ENCODE measurements at regions not wholly inside any gene's neighbourhood (a gene's known extent, or its start where the extent isn't known, plus 50 kb on each side); places are given as distances from the start of the nearest gene placed in this dataset.
"Not testable (repeated sequence)": the region's sequence is repeated elsewhere in the genome, so short reads cannot be mapped to it uniquely, and the experiment has no call there.

DNA sequence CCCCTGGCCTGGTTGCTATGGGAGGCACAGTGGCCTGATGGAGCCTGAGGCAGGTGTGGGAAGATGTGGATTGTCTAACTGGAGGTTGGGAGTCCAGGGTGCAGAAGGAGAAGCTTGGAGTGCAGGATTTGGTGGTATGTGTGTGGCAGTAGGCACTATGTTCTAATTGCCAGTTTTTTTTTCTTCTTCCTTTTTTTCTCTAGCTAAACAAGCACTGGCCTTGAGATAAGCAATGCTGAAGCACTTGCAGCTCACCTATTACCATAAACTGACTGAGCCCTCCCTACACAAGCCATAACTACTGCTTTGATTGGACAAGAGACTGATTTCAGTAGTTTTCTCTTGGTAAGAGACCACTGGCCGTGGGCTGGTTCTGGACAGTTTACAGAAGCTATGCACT, 123.6 kb downstream of the PPIAL4A start:
- not testable (repeated sequence) for H3K27me3 ChIP-seq (ENCODE audit: low read depth, low read length); H3K4me3 ChIP-seq (ENCODE audit: low read length); H3K27ac ChIP-seq (ENCODE audit: low read length); H4K20me1 ChIP-seq (ENCODE audit: insufficient read depth, low read length); H3K79me2 ChIP-seq (ENCODE audit: low read length); H3K36me3 ChIP-seq (replicated peaks; ENCODE audit: low read depth, low read length); H3K4me2 ChIP-seq (ENCODE audit: low read length); H3K9ac ChIP-seq (ENCODE audit: low read length); H2AFZ ChIP-seq (ENCODE audit: low read depth, low read length); H3K9me3 ChIP-seq (ENCODE audit: insufficient read depth, low read length); H3K4me1 ChIP-seq (ENCODE audit: low read length)

DNA sequence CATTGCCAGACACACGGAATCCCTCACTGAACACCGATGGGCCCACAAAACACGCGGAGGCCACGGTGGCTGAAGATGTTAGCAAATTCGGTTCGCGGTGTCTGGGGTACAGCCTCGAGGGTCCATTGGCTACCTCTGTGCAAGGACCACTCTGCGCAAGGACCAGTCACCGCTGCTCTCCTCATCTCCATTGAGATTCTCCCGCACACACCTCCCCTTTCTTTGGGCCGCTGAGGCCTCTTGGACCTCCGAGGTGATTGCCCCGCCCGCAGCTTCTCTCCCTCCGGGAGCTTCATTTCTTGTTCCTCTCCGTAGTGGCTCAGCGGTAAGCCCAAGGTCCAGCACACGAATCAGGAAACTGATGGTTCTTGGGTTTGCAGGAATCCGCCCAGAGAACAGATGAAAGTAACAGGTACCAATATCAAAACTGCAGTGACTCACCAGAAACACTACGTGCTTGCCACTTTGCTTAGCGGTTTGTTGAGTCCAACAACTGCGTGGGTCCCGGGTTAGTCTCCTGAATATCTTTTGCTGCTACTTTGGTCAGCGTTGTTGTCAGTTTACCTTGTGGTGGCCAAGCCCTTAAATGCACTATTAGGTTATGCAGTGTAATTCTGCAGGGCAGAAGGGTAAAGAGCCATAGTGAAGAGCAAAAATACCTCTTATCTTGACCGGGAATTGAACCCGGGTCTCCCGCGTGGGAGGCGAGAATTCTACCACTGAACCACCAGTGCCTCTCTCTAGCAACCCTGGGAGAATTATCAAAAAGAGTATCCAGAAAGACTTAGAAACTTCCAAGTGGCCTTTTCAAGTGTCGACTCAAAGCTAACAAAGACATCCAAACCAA, 126.8 kb downstream of the PPIAL4A start:
- H3K4me1 ChIP-seq (ENCODE audit: low read length); H3K9me3 ChIP-seq (ENCODE audit: insufficient read depth, low read length); H3K27me3 ChIP-seq (ENCODE audit: low read depth, low read length); H3K36me3 ChIP-seq (replicated peaks; ENCODE audit: low read depth, low read length); H4K20me1 ChIP-seq (ENCODE audit: insufficient read depth, low read length); H3K79me2 ChIP-seq (ENCODE audit: low read length); H3K9ac ChIP-seq (ENCODE audit: low read length); H2AFZ ChIP-seq (ENCODE audit: low read depth, low read length); H3K27ac ChIP-seq (ENCODE audit: low read length): not testable (repeated sequence)
- peak overlapping the region; percentile 69 for H3K4me3 ChIP-seq (ENCODE audit: low read length)
- H3K4me2 ChIP-seq (ENCODE audit: low read length) = peak overlapping the region; percentile 64

DNA sequence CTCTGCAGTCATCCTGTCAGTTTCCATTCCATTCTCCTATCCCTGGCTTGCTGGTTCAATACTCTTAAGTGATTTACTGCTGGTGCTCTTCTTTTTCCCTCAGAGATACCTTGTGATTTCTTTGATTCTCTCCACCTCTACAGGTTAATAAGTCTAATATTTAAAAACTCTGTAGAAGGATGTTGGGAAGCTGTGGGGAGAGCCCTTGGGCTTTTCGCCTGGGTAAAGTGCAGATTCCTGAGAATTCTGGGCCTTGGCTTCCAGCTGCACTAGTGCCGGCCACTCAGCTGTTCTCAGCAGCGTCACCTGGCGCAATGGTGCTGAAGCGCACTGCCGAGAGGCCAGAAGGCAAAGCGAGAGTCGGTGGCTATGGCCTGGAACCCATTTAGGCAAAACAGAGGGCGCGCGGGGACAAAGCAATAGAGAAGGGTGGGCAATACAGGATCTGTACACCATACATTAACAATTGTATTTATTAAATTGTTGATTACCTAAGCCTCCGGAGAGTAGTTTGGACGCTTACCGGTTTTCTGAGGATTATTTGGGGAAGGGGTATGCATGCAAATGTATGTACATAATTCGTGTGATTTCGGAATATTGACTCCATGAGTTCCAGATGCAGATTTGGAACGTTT, 130.3 kb downstream of the PPIAL4A start:
- not testable (repeated sequence) for H3K4me3 ChIP-seq (ENCODE audit: low read length); H2AFZ ChIP-seq (ENCODE audit: low read depth, low read length); H3K79me2 ChIP-seq (ENCODE audit: low read length); H3K9ac ChIP-seq (ENCODE audit: low read length); H3K36me3 ChIP-seq (replicated peaks; ENCODE audit: low read depth, low read length); H4K20me1 ChIP-seq (ENCODE audit: insufficient read depth, low read length); H3K4me2 ChIP-seq (ENCODE audit: low read length); H3K4me1 ChIP-seq (ENCODE audit: low read length); H3K27me3 ChIP-seq (ENCODE audit: low read depth, low read length); H3K9me3 ChIP-seq (ENCODE audit: insufficient read depth, low read length); H3K27ac ChIP-seq (ENCODE audit: low read length)

DNA sequence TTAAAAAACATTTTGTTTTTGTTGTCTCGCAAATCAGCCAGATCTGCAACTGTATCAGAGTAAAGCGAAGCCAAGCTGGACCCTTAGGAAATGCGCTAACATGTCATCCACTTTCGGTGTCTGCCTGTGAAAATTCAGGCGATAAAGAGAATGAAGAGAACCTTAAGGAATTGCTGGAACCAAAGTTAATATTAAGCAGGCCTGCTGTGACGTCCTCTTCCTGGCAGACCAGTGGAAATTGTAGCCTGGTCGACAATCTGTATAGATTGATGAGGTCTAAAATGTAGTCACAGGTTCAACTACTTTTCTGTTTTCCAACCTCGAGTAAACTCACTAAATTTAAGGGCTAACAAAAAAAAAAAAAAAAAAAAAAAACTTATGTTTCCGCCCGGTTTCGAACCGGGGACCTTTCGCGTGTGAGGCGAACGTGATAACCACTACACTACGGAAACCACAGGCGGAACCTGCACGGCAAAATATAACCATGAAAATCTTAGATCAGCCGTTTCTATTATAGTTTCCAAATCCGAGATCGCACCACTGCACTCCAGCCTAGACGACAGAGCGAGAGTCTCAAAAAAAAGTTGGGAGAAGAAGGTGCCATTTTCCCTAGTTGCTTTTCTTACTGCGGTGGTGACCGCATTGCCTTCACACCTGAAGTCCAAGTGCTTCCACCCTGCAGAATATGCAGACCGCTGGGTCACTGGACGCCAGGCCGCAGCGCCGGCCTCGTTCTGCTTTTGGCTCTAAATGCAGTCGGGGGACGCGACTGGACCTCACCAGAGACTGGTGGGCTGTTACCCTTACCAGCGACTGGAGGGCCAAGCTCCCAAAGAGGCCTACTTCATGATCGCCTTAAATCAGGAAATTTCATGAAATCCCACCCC, 131.0 kb downstream of the PPIAL4A start:
- H3K27ac ChIP-seq (ENCODE audit: low read length); H3K9me3 ChIP-seq (ENCODE audit: insufficient read depth, low read length); H2AFZ ChIP-seq (ENCODE audit: low read depth, low read length); H3K36me3 ChIP-seq (replicated peaks; ENCODE audit: low read depth, low read length); H3K9ac ChIP-seq (ENCODE audit: low read length); H3K27me3 ChIP-seq (ENCODE audit: low read depth, low read length); H3K79me2 ChIP-seq (ENCODE audit: low read length); H3K4me1 ChIP-seq (ENCODE audit: low read length); H4K20me1 ChIP-seq (ENCODE audit: insufficient read depth, low read length): not testable (repeated sequence)
- Histone ChIP-seq H3K4me2 (ENCODE audit: low read length) (peak overlapping the region; percentile 61), H3K4me3 (ENCODE audit: low read length) (peak overlapping the region; percentile 71)

DNA sequence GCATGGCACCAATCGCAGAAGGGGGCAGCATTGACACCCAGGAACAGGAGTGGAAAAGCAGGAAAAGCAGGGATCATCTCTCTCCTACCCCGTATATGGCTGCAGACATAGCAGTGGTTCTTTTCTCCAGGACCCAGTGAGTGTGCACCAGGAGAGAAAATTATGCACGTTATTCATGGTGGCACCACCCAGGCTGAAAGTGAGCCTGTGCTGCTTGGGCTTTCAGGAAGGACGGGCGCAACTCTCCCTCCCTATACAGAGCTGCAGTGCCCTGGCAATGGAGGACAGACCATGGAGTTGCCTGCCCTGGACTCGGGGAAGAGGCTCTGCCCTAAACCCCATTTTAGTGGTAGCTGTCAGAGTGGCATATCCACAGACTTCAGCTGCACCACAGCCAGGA, 132.1 kb downstream of the PPIAL4A start:
- H3K9me3 ChIP-seq (ENCODE audit: insufficient read depth, low read length); H3K4me2 ChIP-seq (ENCODE audit: low read length); H3K27me3 ChIP-seq (ENCODE audit: low read depth, low read length); H4K20me1 ChIP-seq (ENCODE audit: insufficient read depth, low read length); H3K27ac ChIP-seq (ENCODE audit: low read length); H2AFZ ChIP-seq (ENCODE audit: low read depth, low read length); H3K36me3 ChIP-seq (replicated peaks; ENCODE audit: low read depth, low read length); H3K9ac ChIP-seq (ENCODE audit: low read length); H3K4me1 ChIP-seq (ENCODE audit: low read length); H3K79me2 ChIP-seq (ENCODE audit: low read length); H3K4me3 ChIP-seq (ENCODE audit: low read length): not testable (repeated sequence)

DNA sequence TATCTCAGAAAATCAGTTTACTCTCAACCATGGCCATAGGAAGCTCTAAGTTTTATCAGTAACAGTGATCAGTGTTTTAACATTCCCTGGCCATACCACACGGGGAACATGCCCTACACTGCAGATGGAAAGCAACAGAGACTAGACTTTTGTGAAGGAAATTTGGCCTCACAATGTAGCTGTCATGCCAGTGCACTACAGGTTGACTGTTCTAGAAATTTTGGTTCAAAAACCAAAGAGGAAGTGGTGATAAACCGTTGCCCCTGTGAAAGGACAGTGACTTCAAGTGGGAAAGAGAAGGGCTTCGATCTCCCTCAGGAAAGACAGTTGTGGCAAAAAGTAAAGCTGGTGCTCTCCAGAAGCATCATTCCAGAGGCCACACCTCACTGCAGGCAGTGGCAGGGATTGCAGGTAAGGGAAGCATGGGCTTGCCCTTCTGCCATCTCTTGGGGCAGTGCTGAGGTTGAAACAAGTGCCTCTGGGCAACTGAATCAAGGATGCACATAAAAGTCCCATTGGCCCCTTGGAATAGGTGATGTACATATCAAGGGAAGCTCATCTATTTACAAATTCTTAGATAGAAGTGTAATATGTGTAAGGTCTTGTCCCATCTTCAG, 143.4 kb downstream of the PPIAL4A start:
- not testable (repeated sequence) for H3K4me1 ChIP-seq (ENCODE audit: low read length); H3K36me3 ChIP-seq (replicated peaks; ENCODE audit: low read depth, low read length); H3K4me2 ChIP-seq (ENCODE audit: low read length); H3K9ac ChIP-seq (ENCODE audit: low read length); H3K27me3 ChIP-seq (ENCODE audit: low read depth, low read length); H3K9me3 ChIP-seq (ENCODE audit: insufficient read depth, low read length); H3K79me2 ChIP-seq (ENCODE audit: low read length); H4K20me1 ChIP-seq (ENCODE audit: insufficient read depth, low read length); H2AFZ ChIP-seq (ENCODE audit: low read depth, low read length); H3K4me3 ChIP-seq (ENCODE audit: low read length); H3K27ac ChIP-seq (ENCODE audit: low read length)

DNA sequence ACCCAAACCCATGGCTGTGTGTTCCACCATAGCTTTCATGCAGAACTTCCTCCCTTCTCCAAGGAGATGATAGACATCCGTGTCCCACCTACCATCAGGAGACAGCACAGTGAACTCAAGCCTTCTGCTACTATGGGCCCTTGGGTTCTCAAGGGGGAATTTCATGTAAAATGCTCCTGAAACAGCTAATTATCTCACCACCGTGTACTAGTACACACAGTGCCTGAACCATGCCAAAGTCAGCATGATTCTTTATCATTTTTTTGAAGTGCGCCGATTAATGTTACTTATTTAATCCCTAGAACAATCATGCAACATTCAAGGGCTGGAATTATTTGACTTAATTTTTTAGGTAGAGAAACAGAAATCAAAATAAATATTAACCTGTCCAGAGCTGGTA, 147.2 kb downstream of the PPIAL4A start:
- not testable (repeated sequence) for H3K27me3 ChIP-seq (ENCODE audit: low read depth, low read length)

DNA sequence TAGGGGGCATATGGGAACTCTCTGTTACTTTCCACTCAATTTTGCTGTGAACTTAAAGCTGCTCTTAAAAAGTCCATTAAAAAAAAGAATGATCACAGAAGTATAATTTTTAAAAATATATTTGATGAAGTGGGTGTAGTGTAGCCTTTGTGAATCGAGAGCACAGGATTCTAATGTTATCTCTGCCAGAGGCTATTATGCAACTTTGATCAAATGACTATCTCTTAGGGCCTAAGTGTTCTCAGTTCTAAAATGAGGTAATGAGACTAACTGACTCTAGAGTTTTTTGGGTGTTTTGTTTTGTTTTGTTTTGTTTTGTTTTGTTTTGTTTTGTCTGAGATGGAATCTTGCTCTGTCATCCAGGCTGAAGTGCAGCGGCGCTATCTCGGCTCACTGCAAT, 143.2 kb downstream of the FAM72B start:
- H3K4me3 ChIP-seq (ENCODE audit: low read length); H3K4me2 ChIP-seq (ENCODE audit: low read length); H3K4me1 ChIP-seq (ENCODE audit: low read length); H3K27ac ChIP-seq (ENCODE audit: low read length); H3K9me3 ChIP-seq (ENCODE audit: insufficient read depth, low read length); H3K79me2 ChIP-seq (ENCODE audit: low read length); H4K20me1 ChIP-seq (ENCODE audit: insufficient read depth, low read length); H2AFZ ChIP-seq (ENCODE audit: low read depth, low read length); H3K36me3 ChIP-seq (replicated peaks; ENCODE audit: low read depth, low read length); H3K27me3 ChIP-seq (ENCODE audit: low read depth, low read length); H3K9ac ChIP-seq (ENCODE audit: low read length): not testable (repeated sequence)

More for the DNA sequence above, 147.2 kb downstream of the PPIAL4A start:
- not testable (repeated sequence) for H3K4me1 ChIP-seq (ENCODE audit: low read length); H3K9ac ChIP-seq (ENCODE audit: low read length); H3K9me3 ChIP-seq (ENCODE audit: insufficient read depth, low read length); H3K27ac ChIP-seq (ENCODE audit: low read length); H2AFZ ChIP-seq (ENCODE audit: low read depth, low read length); H3K79me2 ChIP-seq (ENCODE audit: low read length); H3K4me2 ChIP-seq (ENCODE audit: low read length); H3K36me3 ChIP-seq (replicated peaks; ENCODE audit: low read depth, low read length); H4K20me1 ChIP-seq (ENCODE audit: insufficient read depth, low read length); H3K4me3 ChIP-seq (ENCODE audit: low read length)

DNA sequence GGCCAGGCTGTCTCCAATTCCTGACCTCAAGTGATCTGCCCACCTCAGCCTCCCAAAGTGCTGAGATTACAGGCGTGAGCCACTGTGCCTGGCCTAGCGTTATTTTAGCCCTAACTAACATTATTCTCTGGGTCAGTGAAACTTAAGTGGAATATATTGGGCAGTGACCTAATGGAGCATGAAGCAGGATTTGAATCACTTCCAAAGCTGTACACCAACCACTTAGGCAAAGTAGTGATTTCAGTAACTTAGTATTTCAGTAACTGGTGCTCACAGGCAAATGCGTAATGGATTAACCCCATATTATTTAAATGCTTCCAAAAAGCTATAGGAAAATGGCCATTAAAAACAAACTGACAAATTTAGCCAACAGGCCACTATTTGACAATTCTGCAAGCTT, 142.6 kb downstream of the FAM72B start:
- not testable (repeated sequence) for H3K79me2 ChIP-seq (ENCODE audit: low read length); H3K9ac ChIP-seq (ENCODE audit: low read length); H3K27me3 ChIP-seq (ENCODE audit: low read depth, low read length); H3K9me3 ChIP-seq (ENCODE audit: insufficient read depth, low read length); H3K4me3 ChIP-seq (ENCODE audit: low read length); H4K20me1 ChIP-seq (ENCODE audit: insufficient read depth, low read length); H3K4me1 ChIP-seq (ENCODE audit: low read length); H2AFZ ChIP-seq (ENCODE audit: low read depth, low read length); H3K27ac ChIP-seq (ENCODE audit: low read length); H3K36me3 ChIP-seq (replicated peaks; ENCODE audit: low read depth, low read length); H3K4me2 ChIP-seq (ENCODE audit: low read length)
